ENCODE measurements at regions not wholly inside any gene's neighbourhood (a gene's known extent, or its start where the extent isn't known, plus 50 kb on each side); places are given as distances from the start of the nearest gene placed in this dataset.

- DNase-seq (ENCODE audit: low spot score, unreplicated experiment) = no peak
- Mint-ChIP-seq H3K4me3 (ENCODE audit: low read depth) (no peak overlapping the region), H3K9me3 (ENCODE audit: low read depth) (peaks cover 5% of the 10 kb centered on the region), H3K36me3 (ENCODE audit: insufficient read depth) (no peaks in the 10 kb centered on the region), H3K27ac (no peak overlapping the region), H3K4me1 (ENCODE audit: low read depth) (no peaks in the 10 kb centered on the region), H3K27me3 (peaks cover 21% of the 10 kb centered on the region)
- TF ChIP-seq CTCF (IDR thresholded peaks at IDR 0.05; ENCODE audit: unreplicated experiment) = no peak
These were observed 368.0 kb upstream of the RAB6C start for GRCh38 chr2:129611471-129611870.

DNA sequence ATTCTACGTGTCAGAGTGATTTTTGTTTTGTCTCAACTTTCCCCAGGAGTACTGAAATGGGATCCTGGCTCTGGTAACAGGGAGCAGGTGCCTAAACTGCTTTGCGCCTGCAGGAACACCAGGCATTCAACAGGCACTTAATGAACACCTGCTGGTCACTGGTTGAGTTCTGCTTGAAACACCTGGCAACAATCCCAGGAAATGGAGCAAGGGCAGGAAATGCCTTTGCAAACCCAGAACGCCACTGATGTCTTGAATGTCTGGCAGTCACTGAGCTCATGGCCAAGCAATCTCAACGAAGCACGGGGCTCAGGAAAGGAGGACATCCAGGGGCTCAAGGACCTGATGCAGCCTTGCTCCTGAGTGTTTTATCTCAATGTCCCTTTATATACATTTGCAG, 360.0 kb upstream of the RAB6C start:
- H3K4me3 Mint-ChIP-seq (ENCODE audit: low read depth) = no peak overlapping the region
- TF ChIP-seq CTCF (IDR thresholded peaks at IDR 0.05; ENCODE audit: unreplicated experiment) = no peak
- peaks cover 46% of the 10 kb centered on the region for H3K27me3 Mint-ChIP-seq
- H3K9me3 Mint-ChIP-seq (ENCODE audit: low read depth) = no peaks in the 10 kb centered on the region
- H3K36me3 Mint-ChIP-seq (ENCODE audit: insufficient read depth) = no peaks in the 10 kb centered on the region
- DNase-seq (ENCODE audit: low spot score, unreplicated experiment) = no peak
- no peak overlapping the region for H3K27ac Mint-ChIP-seq
- no peaks in the 10 kb centered on the region for H3K4me1 Mint-ChIP-seq (ENCODE audit: low read depth)

DNA sequence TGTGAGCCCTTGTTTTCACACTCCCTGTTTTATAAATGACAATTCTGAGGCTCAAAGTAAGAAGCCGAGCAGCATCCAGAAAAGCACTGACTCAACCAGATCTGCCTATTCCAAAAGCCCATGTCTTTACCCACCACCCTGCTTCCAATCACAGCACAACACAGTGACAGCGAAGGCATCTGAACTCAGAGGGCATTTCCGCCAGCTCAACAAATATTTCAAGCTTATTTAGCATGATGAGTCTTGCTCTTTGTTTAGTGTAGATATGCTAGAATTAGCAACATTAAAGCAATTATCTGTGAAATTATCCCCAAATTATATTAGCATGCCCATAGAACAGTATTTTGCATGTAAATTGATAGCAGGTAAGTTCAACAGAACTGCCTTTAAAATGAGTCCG, 359.1 kb upstream of the RAB6C start:
- Mint-ChIP-seq H3K4me3 (ENCODE audit: low read depth) (no peak overlapping the region), H3K36me3 (ENCODE audit: insufficient read depth) (no peaks in the 10 kb centered on the region), H3K27ac (no peak overlapping the region), H3K27me3 (peaks cover 45% of the 10 kb centered on the region), H3K4me1 (ENCODE audit: low read depth) (no peaks in the 10 kb centered on the region), H3K9me3 (ENCODE audit: low read depth) (no peaks in the 10 kb centered on the region)
- DNase-seq (ENCODE audit: low spot score, unreplicated experiment) = no peak
- TF ChIP-seq CTCF (IDR thresholded peaks at IDR 0.05; ENCODE audit: unreplicated experiment) = no peak

DNA sequence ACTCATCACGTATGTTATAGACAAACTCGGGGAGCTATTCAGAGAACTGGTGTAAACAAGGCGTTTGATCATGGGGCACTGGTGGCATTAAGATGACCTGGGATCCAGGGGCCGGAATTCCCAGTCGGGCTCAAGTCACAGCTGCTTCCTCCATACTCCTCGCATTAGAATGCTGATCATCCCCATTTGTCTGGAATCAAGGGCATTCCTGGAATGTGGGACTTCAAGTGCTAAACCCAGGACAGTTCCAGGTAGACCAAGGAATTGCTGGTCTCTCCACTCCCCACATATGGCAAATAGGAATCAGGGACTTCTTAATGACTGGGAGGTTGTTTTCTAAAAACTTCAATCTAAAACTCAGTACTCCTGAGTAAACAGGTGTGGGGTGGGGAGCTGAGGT, 355.7 kb upstream of the RAB6C start:
- no peak overlapping the region for H3K27ac Mint-ChIP-seq

GRCh38 chr2:129627437-129627836, 352.0 kb upstream of the RAB6C start:
- Mint-ChIP-seq H3K27ac (no peak overlapping the region), H3K36me3 (ENCODE audit: insufficient read depth) (no peaks in the 10 kb centered on the region), H3K27me3 (peaks cover 15% of the 10 kb centered on the region), H3K9me3 (ENCODE audit: low read depth) (peaks cover 10% of the 10 kb centered on the region), H3K4me3 (ENCODE audit: low read depth) (no peak overlapping the region), H3K4me1 (ENCODE audit: low read depth) (no peaks in the 10 kb centered on the region)
- TF ChIP-seq CTCF (IDR thresholded peaks at IDR 0.05; ENCODE audit: unreplicated experiment) = no peak
- DNase-seq (ENCODE audit: low spot score, unreplicated experiment) = no peak

More for the DNA sequence above, 355.7 kb upstream of the RAB6C start:
- no peak for DNase-seq (ENCODE audit: low spot score, unreplicated experiment)
- H3K9me3 Mint-ChIP-seq (ENCODE audit: low read depth) = peaks cover 3% of the 10 kb centered on the region
- peaks cover 33% of the 10 kb centered on the region for H3K27me3 Mint-ChIP-seq
- H3K36me3 Mint-ChIP-seq (ENCODE audit: insufficient read depth) = no peaks in the 10 kb centered on the region
- H3K4me3 Mint-ChIP-seq (ENCODE audit: low read depth) = no peak overlapping the region
- TF ChIP-seq CTCF (IDR thresholded peaks at IDR 0.05; ENCODE audit: unreplicated experiment) = no peak
- no peaks in the 10 kb centered on the region for H3K4me1 Mint-ChIP-seq (ENCODE audit: low read depth)
